Medulla oblongata (tissue), 1 donor: ENCODE measurements at regions not wholly inside any gene's neighbourhood (a gene's known extent, or its start where the extent isn't known, plus 50 kb on each side); places are given as distances from the start of the nearest gene placed in this dataset.
"Not testable (repeated sequence)": the region's sequence is repeated elsewhere in the genome, so short reads cannot be mapped to it uniquely, and the experiment has no call there.

Experiments
- DNase-seq: peaks from one replicate; pipeline ENCODE4 v3.0.0-alpha.2; 2015; ENCODE audit errors: extremely low spot score

GRCh38 chr2:78132391-78133370 lies 610.5 kb upstream of the LRRTM4 start:
- DNase-seq: peak; percentile 8

- no peak for DNase-seq
Measured at GRCh38 chr2:78145395-78145996, 623.3 kb upstream of the LRRTM4 start.

GRCh38 chr2:78145997-78146722 lies 624.0 kb upstream of the LRRTM4 start:
- no peak for DNase-seq

DNA sequence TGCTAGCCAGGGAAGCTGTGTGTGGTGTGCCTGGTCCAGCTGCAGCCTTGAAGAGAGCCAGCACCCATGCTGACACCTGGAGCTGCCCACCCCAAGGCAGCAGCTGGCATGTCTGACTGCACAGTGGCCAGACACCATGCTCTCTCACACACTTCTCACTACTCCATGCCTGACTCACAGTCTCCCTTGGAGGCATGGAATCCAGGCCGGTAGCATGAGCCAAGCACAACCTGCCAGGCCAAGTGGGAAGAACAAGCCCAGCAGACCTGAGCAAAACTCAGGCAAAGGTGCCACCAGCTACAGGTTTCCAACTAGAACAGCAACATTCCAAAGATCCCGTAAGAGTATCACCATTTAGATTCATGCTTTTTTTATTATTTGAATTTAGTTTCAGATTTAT lies 625.3 kb upstream of the LRRTM4 start:
- DNase-seq: no peak

GRCh38 chr2:78154586-78154985 lies 632.4 kb upstream of the LRRTM4 start:
- DNase-seq: no peak

DNA sequence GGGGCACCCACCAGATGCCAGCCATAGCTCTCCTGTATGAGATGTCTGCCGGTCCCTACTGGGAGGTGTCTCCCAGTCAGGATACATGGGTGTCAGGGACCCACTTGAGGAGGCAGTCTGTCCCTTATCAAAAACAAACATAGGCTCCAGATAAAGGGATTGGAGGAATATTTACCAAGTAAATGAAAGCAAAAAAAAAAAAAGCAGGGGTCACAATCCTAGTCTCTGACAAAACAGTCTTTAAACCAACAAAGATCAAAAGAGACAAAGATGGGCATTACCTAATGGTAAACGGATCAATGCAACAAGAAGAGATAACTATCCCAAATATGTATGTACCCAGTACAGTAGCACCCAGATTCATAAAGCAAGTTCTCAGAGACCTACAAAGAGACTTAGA lies 640.0 kb upstream of the LRRTM4 start:
- DNase-seq: no peak

DNA sequence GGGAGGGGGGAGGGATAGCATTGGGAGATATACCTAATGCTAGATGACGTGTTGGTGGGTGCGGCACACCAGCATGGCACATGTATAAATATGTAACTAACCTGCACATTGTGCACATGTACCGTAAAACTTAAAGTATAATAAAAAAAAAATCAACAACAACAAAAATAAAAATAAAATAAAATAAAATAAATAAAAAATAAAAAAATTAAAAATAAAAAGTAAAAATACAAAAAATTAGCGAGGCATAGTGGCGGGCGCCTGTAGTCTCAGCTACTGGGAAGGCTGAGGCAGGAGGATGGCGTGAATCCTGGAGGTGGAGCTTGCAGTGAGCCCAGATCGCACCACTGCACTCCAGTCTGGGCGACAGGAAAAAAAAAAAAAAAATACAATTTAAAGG lies 650.0 kb upstream of the LRRTM4 start:
- DNase-seq: not testable (repeated sequence)

- DNase-seq: no peak
Measured at GRCh38 chr2:78175645-78176044, 653.5 kb upstream of the LRRTM4 start.

DNA sequence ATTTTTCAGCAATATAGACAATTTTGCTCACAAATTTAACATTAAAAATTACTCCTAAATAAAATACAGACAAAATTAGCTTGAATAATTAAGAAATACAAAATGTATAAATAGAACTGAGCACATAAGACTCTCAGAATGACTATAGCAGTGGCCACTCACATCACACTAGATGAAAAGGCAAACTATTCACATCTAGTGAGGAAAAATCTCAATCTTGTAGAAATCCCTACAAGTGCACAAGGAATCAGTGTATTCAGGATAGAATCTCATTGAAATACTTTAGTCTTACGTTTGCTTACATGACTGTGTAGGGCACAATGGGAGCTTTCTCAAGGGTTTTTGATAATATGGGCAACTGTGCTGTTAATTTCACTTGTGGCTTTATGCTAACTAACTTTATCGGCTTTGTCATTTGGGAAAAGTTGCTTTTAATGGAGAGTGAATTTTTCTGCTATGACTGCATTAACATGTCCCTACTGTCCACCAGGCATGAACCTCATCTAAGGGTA lies 678.9 kb upstream of the LRRTM4 start:
- peak; percentile 40 for DNase-seq

DNA sequence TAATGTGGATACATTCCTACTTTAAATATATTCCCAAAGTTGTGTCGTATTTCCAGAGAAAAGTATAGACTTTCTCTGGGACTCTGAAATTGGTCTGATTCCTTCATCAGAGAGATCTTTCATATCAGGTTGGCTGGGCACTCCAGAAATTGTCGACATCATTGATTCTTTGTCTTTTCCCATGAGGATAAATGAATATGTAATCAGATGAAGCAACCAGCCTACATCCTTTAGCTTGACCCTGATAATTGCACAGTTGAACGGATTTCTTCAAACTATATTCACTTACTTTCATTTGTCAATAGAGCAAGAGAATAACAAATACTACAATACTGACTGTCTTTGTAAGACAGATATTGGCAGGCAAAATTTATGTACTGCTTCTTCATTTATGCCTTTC lies 680.2 kb upstream of the LRRTM4 start:
- DNase-seq: peak; percentile 20

- peak; percentile 26 for DNase-seq
Measured at GRCh38 chr2:78202986-78203670, 681.0 kb upstream of the LRRTM4 start.

DNA sequence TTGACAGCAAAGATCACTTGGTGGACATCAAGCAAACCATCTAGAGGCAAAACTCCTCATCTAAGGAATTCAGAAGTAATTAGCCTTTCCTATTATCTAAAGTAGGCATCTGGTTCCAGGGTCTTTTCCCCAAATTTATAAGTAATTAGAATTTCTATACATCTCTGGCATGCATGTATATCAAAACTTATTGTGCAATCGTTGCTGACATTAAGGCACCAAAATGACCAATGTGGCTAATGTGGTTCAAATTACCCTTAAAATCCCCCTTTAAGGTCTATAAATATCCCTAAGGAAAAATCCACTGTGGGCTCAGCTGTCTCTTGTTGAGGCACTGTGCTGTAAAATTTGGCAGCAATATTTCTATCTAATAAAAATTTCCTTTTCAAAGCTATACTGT lies 695.9 kb upstream of the LRRTM4 start:
- DNase-seq: no peak

DNA sequence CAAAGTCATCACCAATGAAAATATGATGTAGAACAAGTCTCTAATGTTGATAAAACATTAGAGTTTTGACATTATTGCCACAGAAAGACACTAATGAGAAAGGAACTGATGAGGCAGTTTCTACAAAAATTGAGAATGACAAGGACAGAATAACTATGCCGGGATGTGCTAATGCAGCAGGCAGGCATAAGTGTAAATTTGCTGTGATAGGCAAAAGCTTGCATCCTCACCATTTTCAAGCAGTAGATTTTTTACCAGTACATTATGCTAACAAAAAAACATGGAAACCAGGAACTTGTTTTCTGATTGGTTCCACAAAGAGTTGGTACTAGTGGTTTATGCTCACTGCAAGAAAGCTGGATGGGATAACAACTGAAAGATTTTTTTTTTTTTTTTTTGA lies 715.5 kb upstream of the LRRTM4 start:
- no peak for DNase-seq

DNA sequence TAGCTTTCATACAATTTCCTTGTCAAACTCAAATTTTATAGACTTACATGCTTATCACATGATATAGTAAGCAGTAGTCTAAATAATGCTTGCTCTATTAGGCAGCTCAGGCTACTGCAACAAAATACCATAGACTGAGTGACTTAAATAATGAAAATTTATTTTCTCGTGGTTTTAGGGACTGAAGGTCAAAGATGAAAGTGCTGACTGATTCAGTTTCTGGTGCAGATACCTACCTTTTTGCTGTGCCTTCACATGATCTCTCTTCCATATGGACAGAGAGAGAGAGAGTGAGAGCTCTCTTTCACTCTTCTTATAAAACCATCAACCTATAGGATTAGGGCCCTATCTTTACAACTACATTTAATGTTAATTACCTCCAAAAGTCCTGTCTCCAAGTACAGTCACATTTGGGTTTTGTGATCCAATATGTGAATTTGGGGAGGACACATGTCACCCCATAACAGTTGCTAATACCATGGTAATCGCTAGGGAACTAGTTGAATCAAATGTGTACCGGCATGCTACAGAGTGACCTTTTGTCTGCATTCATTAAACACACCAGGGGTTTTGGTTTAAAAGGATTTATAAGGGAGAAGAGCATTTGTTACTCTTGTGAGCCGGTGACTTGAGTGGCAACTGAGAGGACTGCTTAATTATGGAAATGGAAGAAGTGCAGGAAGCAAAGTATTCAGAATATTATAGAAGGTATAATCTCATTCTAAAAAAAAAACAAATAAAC lies 723.4 kb upstream of the LRRTM4 start:
- no peak for DNase-seq

GRCh38 chr2:78251708-78252107 lies 729.5 kb upstream of the LRRTM4 start:
- DNase-seq: no peak

DNA sequence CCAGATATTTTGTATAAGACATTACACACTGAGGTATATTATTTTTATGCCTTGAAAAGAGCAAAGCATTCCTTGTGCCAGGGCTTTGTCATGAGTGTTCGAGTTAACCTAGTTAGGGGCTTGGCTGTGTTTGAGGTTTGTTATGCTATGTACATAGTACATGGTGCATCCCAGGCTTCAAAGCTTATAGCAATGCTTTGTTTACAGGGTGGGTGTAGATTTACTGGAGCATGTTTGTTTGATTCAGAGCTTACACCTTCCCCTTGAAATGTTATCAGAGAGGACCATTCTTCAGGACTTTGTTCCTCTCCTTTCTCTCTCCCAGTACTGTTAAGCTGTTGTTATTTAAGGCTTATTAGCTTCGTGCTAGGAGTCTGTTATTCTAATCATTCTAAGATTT lies 738.7 kb upstream of the LRRTM4 start:
- DNase-seq: no peak

DNA sequence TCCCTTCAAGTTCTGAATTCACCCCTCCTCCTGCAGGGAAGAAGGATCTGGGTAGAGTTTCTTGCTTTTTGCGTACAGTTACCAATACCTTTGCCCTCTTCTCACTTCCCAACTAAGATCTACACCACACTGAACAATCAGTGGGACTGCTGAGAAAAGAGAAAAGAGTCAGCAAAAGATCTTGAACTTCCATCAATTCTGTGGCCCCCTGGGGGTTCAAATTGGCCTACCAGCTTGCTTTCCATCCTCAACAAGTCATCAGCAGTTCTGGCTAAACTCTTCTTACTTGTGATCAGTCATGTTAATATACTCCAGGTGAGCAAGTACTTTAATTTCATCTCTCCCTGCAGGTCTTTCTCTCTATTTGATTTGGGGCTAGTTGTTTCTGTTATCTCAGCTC lies 739.3 kb upstream of the LRRTM4 start:
- DNase-seq: no peak

- DNase-seq: not testable (repeated sequence)
Measured at GRCh38 chr2:78262089-78262488, 739.9 kb upstream of the LRRTM4 start.

GRCh38 chr2:78262713-78263375 lies 740.7 kb upstream of the LRRTM4 start:
- no peak for DNase-seq

DNA sequence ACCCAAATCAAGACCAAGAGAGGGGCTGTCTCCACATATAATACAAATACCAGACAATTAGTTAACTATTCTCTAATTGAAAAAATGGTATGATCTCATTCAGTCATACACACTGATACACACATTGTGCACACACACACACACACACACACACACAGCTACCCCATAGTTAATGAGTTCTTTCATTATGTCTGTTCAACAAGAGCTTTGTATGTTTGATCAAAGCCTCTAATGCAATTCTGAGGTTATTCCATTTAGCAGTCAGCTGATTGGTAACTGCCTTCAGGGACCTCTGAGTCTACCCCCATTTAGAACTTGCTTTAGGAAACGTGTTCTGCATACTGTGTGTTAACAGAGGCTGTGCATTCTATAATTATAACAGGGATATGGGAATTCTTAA lies 741.4 kb upstream of the LRRTM4 start:
- peak; percentile 87 for DNase-seq
